CD4-positive, alpha-beta T cell (primary cell): ENCODE measurements at regions not wholly inside any gene's neighbourhood (a gene's known extent, or its start where the extent isn't known, plus 50 kb on each side); places are given as distances from the start of the nearest gene placed in this dataset.

ENCODE experiments used
- ATAC-seq: fragments of 200-7000 bp; cut with Tn5 transposase; one replicate; pipeline ENCODE4 v1.10.0; 2022; ENCODE audit warnings: mild to moderate bottlenecking; ENCODE audit not compliant: poor library complexity
- CTCF ChIA-PET: fragments of 350-600 bp; sonication (Branson Sonifier 250); formaldehyde crosslinking; loops from one replicate; lab custom pipeline; 2021; ENCODE audit warnings: antibody characterized with exemption, inconsistent platforms; lab: Charles Lee
- POLR2A ChIA-PET: fragments of 350-600 bp; sonication (Branson Sonifier 250); formaldehyde crosslinking; loops from one replicate; lab custom pipeline; 2021; ENCODE audit warnings: antibody characterized with exemption, inconsistent platforms; lab: Charles Lee
- DNase-seq, 14 experiments: peaks; one replicate each; pipeline ENCODE4 v3.0.0-alpha.2; 2013 to 2020; ENCODE audit warnings: mixed read lengths in 2 of 14
- H3K27ac ChIP-seq, 2 donors: one replicate each; pipeline versions ENCODE4 v1.5.1 to v1.7.0; 2013; ENCODE audit warnings: low read length in 2 of 2, low read depth in 1 of 2, mild to moderate bottlenecking in 1 of 2
- H3K27me3 ChIP-seq, 2 experiments: 1 replicate in 1 of 2; 2 replicates in 1 of 2; pipeline versions ENCODE4 v1.6.1 to v1.7.0; 2013; ENCODE audit warnings: low read length in 2 of 2, control low read depth in 1 of 2, mild to moderate bottlenecking in 1 of 2, moderate library complexity in 1 of 2; ENCODE audit not compliant: insufficient read depth in 2 of 2, control insufficient read depth in 1 of 2
- H3K36me3 ChIP-seq: one replicate; pipeline ENCODE4 v1.6.1; 2013; ENCODE audit warnings: low read length, control low read depth; ENCODE audit not compliant: insufficient read depth
- H3K4me1 ChIP-seq: one replicate; pipeline ENCODE4 v1.6.1; 2013; ENCODE audit warnings: low read length, control low read depth; ENCODE audit not compliant: insufficient read depth
- H3K4me3 ChIP-seq: one replicate; pipeline ENCODE4 v1.5.1; 2013; ENCODE audit warnings: mild to moderate bottlenecking, low read length, moderate library complexity
- H3K9me3 ChIP-seq, 2 experiments: 1 replicate in 1 of 2; 2 replicates in 1 of 2; pipeline versions ENCODE4 v1.6.1 to v1.7.0; 2013; ENCODE audit warnings: low read length in 2 of 2, mild to moderate bottlenecking in 2 of 2, control low read depth in 1 of 2, moderate library complexity in 1 of 2; ENCODE audit not compliant: control insufficient read depth in 1 of 2, insufficient read depth in 1 of 2
- H3K27ac Mint-ChIP-seq: one replicate; pipeline ENCODE4 v1.8.0; 2020; ENCODE audit warnings: mixed read lengths
- H3K27me3 Mint-ChIP-seq: one replicate; pipeline ENCODE4 v1.8.0; 2021; ENCODE audit warnings: mixed read lengths
- H3K36me3 Mint-ChIP-seq: one replicate; pipeline ENCODE4 v1.8.0; 2021; ENCODE audit warnings: low read depth, mixed read lengths
- H3K4me1 Mint-ChIP-seq: one replicate; pipeline ENCODE4 v1.8.0; 2021; ENCODE audit warnings: low read depth, mixed read lengths
- H3K4me3 Mint-ChIP-seq: one replicate; pipeline ENCODE4 v1.8.0; 2020; ENCODE audit warnings: mild to moderate bottlenecking, mixed read lengths
- H3K9me3 Mint-ChIP-seq: one replicate; pipeline ENCODE4 v1.8.0; 2020; ENCODE audit warnings: mixed read lengths
- CTCF ChIP-seq: fragments of 200-600 bp; IDR thresholded peaks from one replicate; pipeline ENCODE4 v1.8.0; 2022; ENCODE audit warnings: antibody characterized with exemption, mild to moderate bottlenecking
- intact Hi-C, 2 experiments: fragments of 100-400 bp; cut with DNase I in 1 of 2; cut with micrococcal nuclease in 1 of 2; formaldehyde crosslinking; loops; one replicate each; pipeline versions ENCODE4 v1.15.1 to v1.9.0; 2023 to 2025; cut with DNase I, micrococcal nuclease

GRCh38 chr5:136518814-136519213 lies 153.5 kb upstream of the TRPC7 start:
- TF ChIP-seq CTCF, result no peak
- no peak for DNase-seq
- Mint-ChIP-seq H3K27me3 (no peaks in the 10 kb centered on the region), H3K36me3 (no peaks in the 10 kb centered on the region), H3K4me1 (no peaks in the 10 kb centered on the region), H3K27ac (no peak overlapping the region), H3K4me3 (no peak overlapping the region), H3K9me3 (no peaks in the 10 kb centered on the region)
- Histone ChIP-seq H3K9me3 (no peaks in the 10 kb centered on the region), H3K27ac (no peak overlapping the region), H3K4me1 (no peaks in the 10 kb centered on the region), H3K4me3 (no peak overlapping the region), H3K36me3 (no peaks in the 10 kb centered on the region), H3K27me3 (no peaks in the 10 kb centered on the region)
- POLR2A ChIA-PET, result no interaction called here
- intact Hi-C loops, result no loop called here
- ATAC-seq, result no peak
- CTCF ChIA-PET, result no interaction called here

- Histone ChIP-seq H3K4me1 (no peaks in the 10 kb centered on the region), H3K27me3 (no peaks in the 10 kb centered on the region), H3K36me3 (no peaks in the 10 kb centered on the region), H3K9me3 (no peaks in the 10 kb centered on the region), H3K27ac (no peak overlapping the region), H3K4me3 (no peak overlapping the region)
- CTCF ChIA-PET, result no interaction called here
- no peak for TF ChIP-seq CTCF
- Mint-ChIP-seq H3K27me3 (no peaks in the 10 kb centered on the region), H3K27ac (no peak overlapping the region), H3K9me3 (no peaks in the 10 kb centered on the region), H3K36me3 (no peaks in the 10 kb centered on the region), H3K4me1 (no peaks in the 10 kb centered on the region), H3K4me3 (no peak overlapping the region)
- ATAC-seq, result no peak
- no peak for DNase-seq
- intact Hi-C loops, result no loop called here
- POLR2A ChIA-PET, result no interaction called here
Measured at GRCh38 chr5:136518174-136518573, 152.8 kb upstream of the TRPC7 start.

GRCh38 chr5:136517755-136518154 lies 152.4 kb upstream of the TRPC7 start:
- Histone ChIP-seq H3K4me1 (no peaks in the 10 kb centered on the region), H3K9me3 (no peaks in the 10 kb centered on the region), H3K27me3 (no peaks in the 10 kb centered on the region), H3K27ac (no peak overlapping the region), H3K36me3 (no peaks in the 10 kb centered on the region), H3K4me3 (no peak overlapping the region)
- no peak for TF ChIP-seq CTCF
- Mint-ChIP-seq H3K27ac (no peak overlapping the region), H3K9me3 (no peaks in the 10 kb centered on the region), H3K4me3 (no peak overlapping the region), H3K4me1 (no peaks in the 10 kb centered on the region), H3K36me3 (no peaks in the 10 kb centered on the region), H3K27me3 (no peaks in the 10 kb centered on the region)
- CTCF ChIA-PET, result no interaction called here
- no peak for DNase-seq
- ATAC-seq, result no peak
- POLR2A ChIA-PET, result no interaction called here
- intact Hi-C loops, result no loop called here
